Activated T-helper 1 cell treated with Interleukin-2 at 50 U/mL for 16 hours (primary cell): ENCODE measurements at regions not wholly inside any gene's neighbourhood (a gene's known extent, or its start where the extent isn't known, plus 50 kb on each side); places are given as distances from the start of the nearest gene placed in this dataset.

Experiments
- DNase-seq: peaks from one replicate; pipeline ENCODE4 v3.0.0-alpha.2; 2020; ENCODE audit warnings: low read depth

GRCh38 chr18:38402509-38402908 lies 836.9 kb upstream of the CELF4 start:
- DNase-seq: no peak

- DNase-seq: no peak
Measured at GRCh38 chr18:38397094-38397493, 831.5 kb upstream of the CELF4 start.

DNA sequence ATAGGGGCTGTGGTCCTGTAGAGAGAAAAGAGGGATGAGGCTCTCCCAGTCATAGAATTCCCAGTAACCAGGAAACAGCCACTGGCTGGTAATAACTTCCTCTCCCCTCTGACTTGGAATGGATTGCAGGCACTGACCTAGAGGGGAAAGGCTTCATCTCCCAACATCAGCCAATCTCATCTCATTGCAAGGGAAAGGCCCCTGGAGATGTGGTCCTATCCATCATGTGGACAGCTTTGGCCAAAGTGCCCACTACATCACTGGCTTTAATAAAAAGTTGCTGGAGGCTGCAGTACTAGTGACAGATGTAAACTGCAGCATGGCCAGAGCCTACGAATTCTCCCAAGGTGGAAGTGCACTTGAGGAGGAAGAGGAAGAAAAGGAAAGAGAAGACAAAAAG lies 820.5 kb upstream of the CELF4 start:
- no peak for DNase-seq

DNA sequence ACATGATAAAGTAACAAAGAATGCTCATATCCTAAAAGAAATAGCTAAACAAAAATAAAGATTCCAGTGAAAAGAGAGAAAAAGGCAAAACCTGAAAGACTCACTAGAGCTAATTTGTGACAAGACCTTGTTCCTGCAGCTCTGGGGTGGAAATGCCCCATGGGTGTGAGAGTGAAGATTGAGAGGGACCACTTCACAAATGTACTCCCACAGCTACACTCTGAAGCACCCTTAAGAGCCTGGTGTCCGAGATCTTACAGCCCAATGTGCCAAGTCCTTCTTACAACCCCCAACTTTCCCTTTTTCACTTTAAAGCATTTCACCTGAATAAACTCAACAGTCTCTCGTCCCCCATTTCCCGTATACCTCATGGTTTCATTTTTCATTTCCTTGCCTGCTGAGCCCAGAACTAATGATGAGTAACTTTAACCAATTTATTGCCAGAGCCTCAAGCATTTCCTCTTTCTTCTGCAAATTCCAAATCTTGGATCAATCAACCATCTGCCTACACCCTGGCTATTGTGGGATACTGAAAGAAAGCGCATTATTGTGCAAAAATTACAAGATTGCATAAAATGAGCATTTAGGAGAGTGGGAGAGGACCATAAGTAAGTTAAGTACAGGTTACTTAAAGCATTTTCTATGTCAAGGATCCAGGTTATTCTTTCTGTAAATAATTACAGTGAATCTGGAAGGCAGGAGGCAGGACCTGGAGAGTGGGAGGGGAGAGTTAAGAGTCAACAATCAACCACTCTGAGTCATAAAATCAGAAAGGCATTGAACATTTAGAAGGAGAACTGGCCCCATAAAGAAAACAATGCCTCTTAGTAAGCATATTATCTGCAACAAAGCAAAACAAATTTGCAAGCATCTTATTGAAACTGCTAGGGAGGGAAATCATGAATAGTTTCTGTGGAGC lies 804.4 kb upstream of the CELF4 start:
- no peak for DNase-seq

DNA sequence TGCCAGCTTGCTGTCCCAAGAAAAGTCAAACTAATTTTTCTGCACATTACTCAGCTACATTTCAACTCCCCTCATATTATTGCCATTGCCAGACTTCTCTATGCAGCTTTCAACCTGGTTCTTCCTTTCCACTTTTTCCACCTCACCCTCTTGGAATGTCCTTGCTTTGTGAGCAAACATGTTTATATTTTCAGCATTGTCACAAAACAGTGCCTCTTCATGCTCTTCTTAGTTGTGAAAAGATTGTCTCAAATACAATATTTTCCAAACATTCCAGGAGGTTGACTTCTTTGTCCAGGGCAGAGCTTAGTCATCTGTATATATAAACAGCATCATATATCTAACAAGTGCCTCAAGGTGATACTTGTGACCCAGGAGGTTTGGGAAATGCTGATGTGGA lies 803.3 kb upstream of the CELF4 start:
- no peak for DNase-seq

DNA sequence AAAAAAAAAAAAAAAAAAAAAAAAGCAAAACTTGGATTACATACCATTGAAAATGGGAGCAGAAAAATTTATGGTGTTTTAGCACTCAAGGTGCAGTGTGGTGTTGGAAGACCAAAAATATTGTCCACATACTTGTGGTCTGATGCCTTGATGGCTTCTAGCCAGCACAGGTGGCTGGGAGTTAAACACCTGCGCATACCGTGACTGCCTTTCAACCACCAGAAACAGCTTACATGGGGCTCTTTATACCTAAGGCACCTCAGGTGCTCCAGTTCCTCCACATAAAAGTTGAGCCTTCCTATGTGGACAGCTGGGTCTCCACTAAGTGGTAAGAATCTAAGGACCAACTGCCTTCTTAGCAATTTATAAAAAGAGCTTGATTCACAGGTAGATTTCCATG lies 802.6 kb upstream of the CELF4 start:
- DNase-seq: no peak

DNA sequence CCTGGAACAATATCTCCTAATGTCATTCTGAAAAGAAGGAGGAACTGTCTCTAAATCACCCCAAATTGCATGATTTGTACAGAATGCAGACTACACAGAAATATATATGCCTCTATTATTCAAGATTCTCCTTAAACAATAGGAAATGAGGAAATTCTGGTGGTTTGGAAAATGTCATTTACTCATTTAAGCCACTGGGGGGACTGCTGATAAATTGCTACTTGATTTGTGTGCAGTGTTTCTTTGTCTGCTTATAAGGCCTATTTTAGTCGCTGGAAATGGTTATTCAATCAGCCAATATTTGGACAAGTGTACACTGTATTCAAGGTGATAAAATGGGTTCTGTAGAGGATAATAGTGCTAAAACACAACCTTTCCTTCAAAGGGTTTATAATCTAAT lies 801.9 kb upstream of the CELF4 start:
- no peak for DNase-seq

DNA sequence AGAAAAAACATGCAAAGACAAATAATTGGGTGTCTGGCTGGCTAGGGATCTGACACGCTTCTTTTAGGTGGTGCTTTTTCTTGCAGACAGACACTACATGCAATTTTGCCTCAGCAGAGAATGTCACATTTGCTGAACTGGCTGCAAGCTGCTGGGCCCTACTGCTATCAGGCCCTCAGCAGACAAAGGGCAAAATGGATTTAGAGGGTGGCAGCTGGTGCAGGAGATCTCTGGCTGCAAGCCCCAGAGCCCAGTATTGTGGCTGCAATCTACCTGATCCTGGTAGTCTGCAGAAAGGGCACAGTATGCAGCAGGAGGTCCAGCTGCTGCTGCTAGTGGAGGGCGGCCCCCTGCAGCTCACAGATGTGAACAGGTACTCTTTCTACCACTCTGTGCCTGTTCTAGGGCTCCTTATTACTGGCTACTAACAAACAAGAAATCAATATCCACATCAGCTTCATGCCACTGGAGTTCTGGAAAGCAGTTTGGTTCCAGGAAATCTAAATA lies 796.7 kb upstream of the CELF4 start:
- no peak for DNase-seq

DNA sequence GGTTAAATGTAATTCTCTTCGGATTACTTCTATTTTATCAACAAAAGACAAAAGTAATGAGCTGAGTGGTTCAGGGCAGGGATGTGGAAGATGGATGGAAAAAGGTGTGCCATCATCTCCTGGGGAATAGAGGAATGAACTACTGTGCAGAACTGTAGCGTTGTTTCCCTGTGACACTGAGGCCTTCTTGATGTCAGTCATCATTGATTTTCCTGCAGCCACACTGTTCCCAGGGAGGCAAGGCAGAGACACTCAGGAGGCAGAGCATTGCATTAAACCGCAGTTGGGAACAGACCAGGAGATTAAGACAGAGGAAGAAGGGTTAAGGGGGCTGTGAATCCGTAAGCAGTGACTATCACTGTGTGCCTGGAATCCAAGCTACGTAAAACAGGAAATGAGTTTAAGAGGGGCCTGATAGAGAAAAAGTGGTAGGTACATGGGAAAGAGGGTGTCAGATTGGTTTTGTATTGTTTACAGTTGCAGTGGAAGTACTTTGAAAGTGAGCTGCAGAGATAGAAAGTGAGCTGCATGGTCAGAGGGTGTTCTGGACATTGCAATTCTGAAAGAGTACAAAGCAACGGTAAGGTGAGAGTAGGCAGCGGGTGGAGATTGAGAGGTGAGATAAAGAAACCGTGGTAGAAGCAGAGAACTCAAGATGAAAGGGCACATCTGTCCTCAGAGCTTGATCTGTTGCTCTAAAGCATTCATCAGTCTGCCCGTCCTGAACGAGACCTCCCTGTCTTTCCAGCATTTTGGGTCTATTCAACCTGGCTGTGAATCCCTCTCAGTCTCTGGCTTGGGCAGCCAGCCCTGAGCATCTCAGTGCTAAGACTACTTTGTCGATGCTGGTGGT lies 793.4 kb upstream of the CELF4 start:
- no peak for DNase-seq

DNA sequence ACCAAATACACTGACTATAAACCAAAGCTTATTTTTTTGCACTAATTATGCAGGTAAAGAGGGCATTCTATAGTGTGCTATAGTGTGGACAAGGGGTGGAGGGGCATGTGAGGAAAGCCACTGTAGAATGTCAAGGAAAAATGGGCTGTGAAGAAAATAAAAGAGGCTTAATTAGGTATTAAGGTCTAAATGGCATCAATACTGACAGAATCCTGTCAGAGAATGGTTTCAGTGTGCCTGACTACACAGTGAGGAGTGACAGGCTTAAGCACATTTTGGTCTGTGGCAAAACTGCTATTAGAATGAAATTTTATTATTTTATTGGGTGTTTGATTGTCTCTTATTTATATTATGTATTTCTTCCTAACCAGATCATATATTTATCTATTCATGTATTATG lies 787.6 kb upstream of the CELF4 start:
- no peak for DNase-seq

DNA sequence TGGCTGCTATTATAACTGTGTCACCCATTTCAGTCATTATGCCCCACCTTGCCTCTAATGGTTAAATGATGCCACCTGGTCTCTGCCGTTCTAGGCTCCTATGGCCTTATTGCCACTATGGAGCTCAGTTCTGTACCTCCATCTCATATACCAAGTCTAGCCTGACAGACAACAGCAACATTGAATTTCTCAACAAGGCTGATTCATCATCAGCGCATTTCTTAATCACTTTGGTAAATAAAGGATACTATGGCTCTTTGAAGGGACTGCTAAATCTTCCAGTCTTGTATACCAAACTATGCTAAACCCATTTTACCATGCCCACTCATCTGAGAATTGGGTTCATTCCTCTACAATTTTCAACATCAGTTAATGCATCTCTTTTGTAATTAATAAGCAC lies 784.5 kb upstream of the CELF4 start:
- no peak for DNase-seq

DNA sequence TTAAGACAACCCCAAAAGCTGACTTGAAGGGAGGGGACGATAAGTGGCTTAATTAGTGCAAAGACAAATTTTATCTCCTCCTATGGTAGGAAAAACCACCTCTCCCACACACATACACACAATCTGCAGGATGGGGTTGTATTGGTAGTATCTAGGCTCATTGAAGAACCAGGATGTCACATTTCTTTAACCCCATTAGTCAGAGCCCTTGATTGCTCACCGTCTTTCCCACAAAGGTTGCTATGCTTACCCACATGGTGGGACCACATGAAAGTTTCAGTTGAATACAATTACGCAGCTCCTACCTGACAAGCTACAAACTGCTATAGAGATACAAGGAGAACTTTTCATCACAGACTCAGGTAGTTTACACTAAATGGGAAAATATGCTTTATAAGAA lies 765.0 kb upstream of the CELF4 start:
- DNase-seq: no peak

DNA sequence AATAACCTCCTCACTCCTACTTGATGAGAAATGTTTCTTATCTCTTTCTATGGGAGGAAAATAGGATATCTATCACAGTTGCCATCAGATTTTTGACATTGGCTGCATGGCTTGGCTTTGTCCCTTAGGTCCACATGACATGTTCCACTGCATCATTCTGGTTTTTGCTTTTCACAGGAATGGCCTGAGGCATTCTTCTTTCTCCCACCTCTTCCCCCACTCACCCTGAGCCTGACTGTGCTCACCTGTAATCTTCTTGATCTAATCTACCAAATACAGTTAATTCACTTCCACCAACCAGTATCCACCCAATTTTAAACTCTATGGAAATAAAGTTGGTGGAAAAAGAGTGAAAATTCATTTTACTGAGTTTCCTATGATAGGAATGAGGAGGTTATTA lies 763.5 kb upstream of the CELF4 start:
- no peak for DNase-seq

GRCh38 chr18:38322206-38322605 lies 756.6 kb upstream of the CELF4 start:
- no peak for DNase-seq

DNA sequence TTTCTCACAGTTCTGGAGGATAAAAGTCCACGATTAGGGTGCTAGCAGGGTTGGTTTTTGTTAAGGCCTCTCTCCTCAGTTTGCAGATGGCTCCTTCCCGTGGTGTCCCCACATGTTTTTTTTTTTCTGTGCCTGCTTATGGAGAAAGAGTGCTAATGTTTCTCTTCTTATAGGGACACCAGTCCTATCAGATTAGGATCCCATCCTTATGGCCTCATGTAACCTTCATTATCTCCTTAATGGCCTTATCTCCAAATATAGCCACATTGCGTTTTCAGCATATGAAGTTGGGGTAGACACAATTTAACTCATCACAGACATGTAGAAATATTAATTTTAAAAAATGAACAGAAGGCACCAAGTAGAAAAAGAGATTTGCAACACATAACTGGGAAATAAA lies 755.7 kb upstream of the CELF4 start:
- DNase-seq: no peak

GRCh38 chr18:38318416-38318815 lies 752.8 kb upstream of the CELF4 start:
- no peak for DNase-seq

DNA sequence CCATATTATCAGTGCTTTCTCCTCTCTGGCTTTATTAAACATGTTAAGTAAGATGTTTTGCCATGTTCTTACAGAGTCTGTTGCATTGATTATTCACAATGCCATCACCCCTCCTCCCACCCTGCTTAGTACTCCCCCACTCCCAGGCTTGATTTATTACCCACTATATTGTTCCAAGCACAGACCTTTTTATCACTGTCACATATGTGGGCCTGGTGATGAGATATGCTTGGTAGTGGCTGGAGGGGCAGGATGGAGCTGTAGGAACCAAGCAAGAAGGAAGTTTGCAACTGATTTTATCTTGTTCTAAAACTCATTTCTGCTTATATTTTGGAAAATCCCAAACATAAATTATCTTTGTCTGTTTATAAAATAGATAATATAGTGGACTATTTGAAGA lies 748.2 kb upstream of the CELF4 start:
- no peak for DNase-seq

DNA sequence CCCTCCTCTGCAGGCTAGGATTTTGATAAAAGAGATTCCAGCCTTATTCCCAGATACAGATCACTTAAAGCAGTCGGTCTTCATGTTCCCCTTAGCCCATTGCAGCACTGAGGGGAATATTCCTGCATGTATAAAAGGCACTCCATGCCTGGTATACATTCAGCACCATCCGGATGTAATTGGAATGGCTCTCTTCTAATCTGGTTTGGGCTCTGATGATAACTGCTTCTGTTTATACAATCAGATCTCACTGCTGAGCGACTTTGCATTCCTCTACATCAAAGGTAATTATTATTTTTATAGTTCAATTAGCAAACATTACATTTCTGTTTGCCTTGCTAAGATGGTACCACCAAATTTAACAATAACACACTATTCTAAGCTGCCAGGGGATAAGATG lies 746.9 kb upstream of the CELF4 start:
- DNase-seq: no peak

DNA sequence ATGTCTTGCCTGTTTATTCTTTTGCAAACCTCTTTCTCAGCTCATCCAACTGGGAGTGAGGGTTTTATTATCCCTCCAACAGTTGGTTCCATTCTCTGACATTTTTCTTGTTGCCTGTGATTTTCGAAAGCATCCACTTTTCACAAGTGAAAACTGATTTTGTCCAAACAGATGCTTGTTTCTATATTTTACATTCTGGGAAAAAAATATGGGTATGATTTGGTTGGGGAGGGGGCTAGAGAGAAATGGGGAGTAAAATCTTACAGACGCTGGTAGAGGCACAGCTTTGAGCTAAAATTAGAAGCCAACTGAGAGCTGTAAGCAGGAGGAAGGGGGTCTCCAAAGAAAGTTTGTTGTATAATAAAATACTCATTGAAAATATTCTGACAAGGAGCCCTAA lies 745.3 kb upstream of the CELF4 start:
- DNase-seq: no peak

GRCh38 chr18:38307914-38308313 lies 742.3 kb upstream of the CELF4 start:
- DNase-seq: no peak

DNA sequence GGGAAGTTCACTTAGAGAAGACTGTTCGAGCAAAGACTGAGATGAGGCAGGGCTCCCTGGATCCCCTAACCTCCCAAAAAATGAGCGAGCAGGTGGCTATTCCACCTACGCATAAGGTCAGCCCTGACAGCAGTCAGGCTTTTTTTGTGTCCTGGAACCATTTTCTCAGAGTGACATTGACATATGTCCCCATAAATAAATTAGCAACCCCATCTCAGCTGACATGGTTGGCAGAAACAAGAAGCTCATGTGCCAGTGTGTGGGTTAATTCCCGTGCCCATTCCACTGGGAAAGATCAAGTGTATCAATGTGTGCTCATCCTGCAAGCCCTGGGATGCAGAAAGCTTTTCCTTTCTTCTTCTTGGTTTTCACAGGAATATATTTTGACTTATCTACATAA lies 740.4 kb upstream of the CELF4 start:
- DNase-seq: no peak

DNA sequence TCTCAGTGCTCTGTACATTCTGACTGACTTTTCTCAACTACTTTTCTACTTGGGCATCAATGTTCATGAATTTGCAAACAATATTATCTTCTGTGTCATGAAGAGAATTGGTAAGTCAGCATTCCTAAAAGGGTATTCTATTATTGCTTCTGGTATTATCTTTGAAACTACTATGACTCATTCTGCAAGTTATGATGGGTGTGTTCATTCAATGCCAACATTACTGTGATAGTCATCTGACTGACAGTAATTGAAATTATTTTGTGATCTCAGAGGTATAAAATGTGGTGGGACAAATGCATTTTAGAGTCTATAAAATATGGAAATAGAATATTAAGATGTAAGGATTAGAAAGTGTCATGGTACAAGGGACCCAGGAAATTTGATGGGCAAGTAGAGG lies 736.0 kb upstream of the CELF4 start:
- no peak for DNase-seq

DNA sequence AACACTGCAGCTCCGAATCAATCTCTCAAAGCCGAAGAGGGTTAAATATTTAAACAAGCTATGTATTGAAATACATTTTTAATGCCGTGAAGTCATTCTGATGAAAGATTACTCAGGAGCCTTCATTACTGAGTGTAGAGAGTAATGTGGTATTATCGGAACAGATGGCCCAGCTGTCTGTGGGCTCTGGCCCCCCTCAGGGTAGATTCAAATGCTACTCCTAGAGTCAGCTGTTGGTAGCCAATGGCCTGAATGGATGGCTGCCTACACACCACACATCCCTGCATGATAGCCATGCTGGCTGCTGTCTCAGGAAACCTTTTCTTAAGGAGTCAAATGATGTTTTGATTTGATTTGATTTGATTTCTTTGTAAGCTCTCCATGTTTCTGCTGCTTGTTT lies 732.3 kb upstream of the CELF4 start:
- no peak for DNase-seq
